ENCODE measurements at regions not wholly inside any gene's neighbourhood (a gene's known extent, or its start where the extent isn't known, plus 50 kb on each side); places are given as distances from the start of the nearest gene placed in this dataset.

DNA sequence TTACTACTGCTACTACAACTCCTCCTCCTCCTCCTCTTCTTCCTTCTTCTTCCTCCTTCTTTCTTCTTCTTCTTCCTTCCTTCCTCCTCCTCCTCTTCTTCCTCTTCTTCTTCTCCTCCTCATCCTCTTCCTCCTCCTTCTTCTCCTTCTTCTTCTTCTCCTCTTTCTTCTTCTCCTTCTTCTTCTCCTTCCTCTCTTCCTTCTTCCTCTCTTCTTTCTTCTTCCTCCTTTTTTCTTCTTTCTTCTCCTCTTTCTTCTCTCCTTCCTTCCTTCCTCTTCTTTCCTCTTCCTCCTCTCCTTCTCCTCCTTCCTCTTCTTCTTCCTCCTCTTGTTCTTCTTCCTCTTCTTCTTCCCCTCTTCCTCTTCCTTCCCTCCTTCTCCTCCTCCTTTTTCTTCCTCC is 94.7 kb upstream of the MYO16 start:
- Histone ChIP-seq H3K79me2 (ENCODE audit: control insufficient read depth, insufficient read depth, low read length) (no peaks in the 10 kb centered on the region), H3K9me3 (replicated peaks; ENCODE audit: control insufficient read depth, insufficient read depth, low read length) (peaks cover 5% of the 10 kb centered on the region), H3K4me3 (replicated peaks in 1 of 3; ENCODE audit: insufficient read depth in 1 of 3, low read depth in 1 of 3, low read length in 3 of 3) (no peak overlapping the region), H3K36me3 (ENCODE audit: control insufficient read depth in 2 of 2, extremely low read depth in 1 of 2, insufficient read depth in 2 of 2, low read length in 2 of 2) (no peaks in the 10 kb centered on the region), H3K9ac (replicated peaks; ENCODE audit: extremely low read depth, insufficient read depth, low read length) (no peak overlapping the region), H4K20me1 (replicated peaks; ENCODE audit: control insufficient read depth, extremely low read depth, insufficient read depth, low read length) (no peaks in the 10 kb centered on the region), H3K9me1 (replicated peaks; ENCODE audit: control insufficient read depth, extremely low read depth, insufficient read depth, low read length) (no peaks in the 10 kb centered on the region), H3K4me1 (ENCODE audit: control insufficient read depth, extremely low read depth, insufficient read depth, low read length) (no peaks in the 10 kb centered on the region), H2AFZ (ENCODE audit: low read depth, low read length) (no peak overlapping the region), H3K27me3 (ENCODE audit: control insufficient read depth in 2 of 2, insufficient read depth in 2 of 2, low read length in 2 of 2) (no peaks in the 10 kb centered on the region), H3K4me2 (ENCODE audit: insufficient read depth, low read length) (no peak overlapping the region), H3K27ac (ENCODE audit: insufficient read depth, low read depth, low read length) (no peak overlapping the region)
- dilution Hi-C loops (cut with MboI; ENCODE audit: extremely low pct_ligation_motif_present, low sequenced_read_pairs) (no loop called here), intact Hi-C loops (cut with micrococcal nuclease) (no loop called here)
- BruUV-seq (replicated peaks): no TSS peak
- TF ChIP-seq POLR2A (IDR thresholded peaks at IDR 0.05; ENCODE audit: low read depth, low read length) (no peak), EZH2 (IDR thresholded peaks at IDR 0.05; ENCODE audit: borderline replicate concordance, low read depth, low read length, severe bottlenecking) (no peak), FOS (IDR thresholded peaks at IDR 0.05; ENCODE audit: borderline replicate concordance, insufficient read depth, low read length) (no peak), JUN (IDR thresholded peaks at IDR 0.05; ENCODE audit: borderline replicate concordance, insufficient read depth, insufficient read length, low read depth) (no peak), GATA2 (IDR thresholded peaks at IDR 0.05; ENCODE audit: insufficient read depth, insufficient read length, low read depth, low read length) (no peak)
- TF ChIP-seq, protein P1, sequence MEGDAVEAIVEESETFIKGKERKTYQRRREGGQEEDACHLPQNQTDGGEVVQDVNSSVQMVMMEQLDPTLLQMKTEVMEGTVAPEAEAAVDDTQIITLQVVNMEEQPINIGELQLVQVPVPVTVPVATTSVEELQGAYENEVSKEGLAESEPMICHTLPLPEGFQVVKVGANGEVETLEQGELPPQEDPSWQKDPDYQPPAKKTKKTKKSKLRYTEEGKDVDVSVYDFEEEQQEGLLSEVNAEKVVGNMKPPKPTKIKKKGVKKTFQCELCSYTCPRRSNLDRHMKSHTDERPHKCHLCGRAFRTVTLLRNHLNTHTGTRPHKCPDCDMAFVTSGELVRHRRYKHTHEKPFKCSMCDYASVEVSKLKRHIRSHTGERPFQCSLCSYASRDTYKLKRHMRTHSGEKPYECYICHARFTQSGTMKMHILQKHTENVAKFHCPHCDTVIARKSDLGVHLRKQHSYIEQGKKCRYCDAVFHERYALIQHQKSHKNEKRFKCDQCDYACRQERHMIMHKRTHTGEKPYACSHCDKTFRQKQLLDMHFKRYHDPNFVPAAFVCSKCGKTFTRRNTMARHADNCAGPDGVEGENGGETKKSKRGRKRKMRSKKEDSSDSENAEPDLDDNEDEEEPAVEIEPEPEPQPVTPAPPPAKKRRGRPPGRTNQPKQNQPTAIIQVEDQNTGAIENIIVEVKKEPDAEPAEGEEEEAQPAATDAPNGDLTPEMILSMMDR (IDR thresholded peaks at IDR 0.05; ENCODE audit: extremely low read depth in 1 of 2, insufficient read depth in 1 of 2, low read depth in 1 of 2, low read length in 2 of 2): no peak
- no peak for FAIRE-seq
- POLR2A ChIA-PET: no interaction called here
- no peak for DNase-seq (ENCODE audit: low read depth, low spot score)
- CTCF ChIA-PET: no interaction called here

DNA sequence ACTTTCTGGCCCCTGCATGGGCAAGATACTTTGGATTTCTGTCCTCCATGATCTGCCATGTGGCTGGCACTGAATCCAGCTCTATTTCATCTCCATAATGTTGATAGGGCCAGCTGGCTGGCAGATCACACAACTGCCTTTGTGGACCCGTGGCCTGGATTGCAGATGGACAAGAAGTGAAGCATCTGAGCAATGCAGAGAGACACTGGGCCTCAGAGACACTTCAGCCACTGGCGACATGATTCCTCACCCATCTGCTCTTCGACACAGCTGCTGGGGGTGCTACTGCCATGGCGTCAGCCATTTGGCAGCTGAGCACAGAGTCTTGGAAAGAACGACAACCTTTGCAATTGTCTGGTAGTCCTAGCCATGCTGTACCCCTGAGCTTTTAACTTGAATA is 79.5 kb upstream of the MYO16 start:
- no peaks in the 10 kb centered on the region for H3K27me3 ChIP-seq (ENCODE audit: control insufficient read depth in 2 of 2, insufficient read depth in 2 of 2, low read length in 2 of 2)
- no peak overlapping the region for H3K27ac ChIP-seq (ENCODE audit: insufficient read depth, low read depth, low read length)
- no peak overlapping the region for H3K4me2 ChIP-seq (ENCODE audit: insufficient read depth, low read length)
- no peaks in the 10 kb centered on the region for H3K9me1 ChIP-seq (replicated peaks; ENCODE audit: control insufficient read depth, extremely low read depth, insufficient read depth, low read length)
- H3K79me2 ChIP-seq (ENCODE audit: control insufficient read depth, insufficient read depth, low read length): no peaks in the 10 kb centered on the region
- no peaks in the 10 kb centered on the region for H4K20me1 ChIP-seq (replicated peaks; ENCODE audit: control insufficient read depth, extremely low read depth, insufficient read depth, low read length)
- ChIA-PET POLR2A (no interaction called here), CTCF (no interaction called here)
- no peak overlapping the region for H2AFZ ChIP-seq (ENCODE audit: low read depth, low read length)
- no peaks in the 10 kb centered on the region for H3K36me3 ChIP-seq (ENCODE audit: control insufficient read depth in 2 of 2, extremely low read depth in 1 of 2, insufficient read depth in 2 of 2, low read length in 2 of 2)
- no peak overlapping the region for H3K9ac ChIP-seq (replicated peaks; ENCODE audit: extremely low read depth, insufficient read depth, low read length)
- no peak overlapping the region for H3K4me3 ChIP-seq (replicated peaks in 1 of 3; ENCODE audit: insufficient read depth in 1 of 3, low read depth in 1 of 3, low read length in 3 of 3)
- intact Hi-C loops (cut with micrococcal nuclease) (no loop called here), dilution Hi-C loops (cut with MboI; ENCODE audit: extremely low pct_ligation_motif_present, low sequenced_read_pairs) (no loop called here)
- FAIRE-seq (no peak), DNase-seq (ENCODE audit: low read depth, low spot score) (no peak)
- peaks cover 4% of the 10 kb centered on the region for H3K9me3 ChIP-seq (replicated peaks; ENCODE audit: control insufficient read depth, insufficient read depth, low read length)
- no peak for TF ChIP-seq POLR2AphosphoS5 (IDR thresholded peaks at IDR 0.05; ENCODE audit: insufficient read depth, low read depth, low read length)
- TF ChIP-seq, protein P1 (IDR thresholded peaks at IDR 0.05; ENCODE audit: extremely low read depth in 1 of 2, insufficient read depth in 1 of 2, low read depth in 1 of 2, low read length in 2 of 2): no peak
- TF ChIP-seq, protein P2, sequence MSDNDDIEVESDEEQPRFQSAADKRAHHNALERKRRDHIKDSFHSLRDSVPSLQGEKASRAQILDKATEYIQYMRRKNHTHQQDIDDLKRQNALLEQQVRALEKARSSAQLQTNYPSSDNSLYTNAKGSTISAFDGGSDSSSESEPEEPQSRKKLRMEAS (IDR thresholded peaks at IDR 0.05; ENCODE audit: insufficient read depth, insufficient read length): no peak
- no peak for TF ChIP-seq POLR2A (IDR thresholded peaks at IDR 0.05; ENCODE audit: low read depth, low read length)
- TF ChIP-seq MYC (IDR thresholded peaks at IDR 0.05; ENCODE audit: low read depth, low read length): no peak
- TF ChIP-seq EZH2 (IDR thresholded peaks at IDR 0.05; ENCODE audit: borderline replicate concordance, low read depth, low read length, severe bottlenecking): no peak
- TF ChIP-seq FOS (IDR thresholded peaks at IDR 0.05; ENCODE audit: borderline replicate concordance, insufficient read depth, low read length): no peak
- TF ChIP-seq JUN (IDR thresholded peaks at IDR 0.05; ENCODE audit: borderline replicate concordance, insufficient read depth, insufficient read length, low read depth): no peak
- no peak for TF ChIP-seq GATA2 (IDR thresholded peaks at IDR 0.05; ENCODE audit: insufficient read depth, insufficient read length, low read depth, low read length)
- H3K4me1 ChIP-seq (ENCODE audit: control insufficient read depth, extremely low read depth, insufficient read depth, low read length): no peaks in the 10 kb centered on the region
- BruUV-seq (replicated peaks): no TSS peak
